GM18951 (cell line): ENCODE measurements at regions not wholly inside any gene's neighbourhood (a gene's known extent, or its start where the extent isn't known, plus 50 kb on each side); places are given as distances from the start of the nearest gene placed in this dataset.

Experiments used
- POLR2A ChIP-seq: IDR thresholded peaks from 4 replicates; pipeline ENCODE4 v1.6.1; 2011; ENCODE audit warnings: mild to moderate bottlenecking; ENCODE audit not compliant: insufficient read length, insufficient read depth; ENCODE audit errors: extremely low read depth
- in situ Hi-C: fragments of 300-500 bp; cut with MboI; formaldehyde crosslinking; loops from one replicate; pipeline ENCODE4 v1.12.0; 2022; ENCODE audit warnings: low sequenced_read_pairs, mixed read lengths, inconsistent platforms; ENCODE audit not compliant: unreplicated experiment

GRCh38 chr11:128310676-128311445 is 276.5 kb downstream of the ETS1 start:
- in situ Hi-C loops: no loop called here
- TF ChIP-seq POLR2A: no peak

DNA sequence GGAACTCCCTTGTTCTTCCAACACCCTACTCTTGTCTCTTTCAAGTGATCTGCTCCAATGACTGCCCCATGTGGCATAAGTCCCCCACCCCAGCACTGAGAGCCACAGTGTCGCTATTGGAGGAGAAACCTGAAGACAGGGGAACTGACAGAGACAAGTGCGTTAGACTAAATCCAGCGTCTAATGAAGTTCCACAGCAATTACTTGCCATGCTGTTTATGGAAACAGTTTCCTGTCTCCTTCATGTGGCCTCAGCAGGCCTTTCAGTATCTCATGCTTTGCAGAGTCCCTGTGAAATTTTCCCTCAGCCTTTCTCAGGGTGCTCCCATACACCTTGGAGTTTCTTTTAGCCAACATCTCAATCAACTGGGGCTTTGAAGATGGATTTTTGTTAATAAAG is 277.4 kb downstream of the ETS1 start:
- in situ Hi-C loops: no loop called here
- no peak for TF ChIP-seq POLR2A

GRCh38 chr11:128308794-128309193 is 278.6 kb downstream of the ETS1 start:
- TF ChIP-seq POLR2A: no peak
- in situ Hi-C loops: no loop called here

DNA sequence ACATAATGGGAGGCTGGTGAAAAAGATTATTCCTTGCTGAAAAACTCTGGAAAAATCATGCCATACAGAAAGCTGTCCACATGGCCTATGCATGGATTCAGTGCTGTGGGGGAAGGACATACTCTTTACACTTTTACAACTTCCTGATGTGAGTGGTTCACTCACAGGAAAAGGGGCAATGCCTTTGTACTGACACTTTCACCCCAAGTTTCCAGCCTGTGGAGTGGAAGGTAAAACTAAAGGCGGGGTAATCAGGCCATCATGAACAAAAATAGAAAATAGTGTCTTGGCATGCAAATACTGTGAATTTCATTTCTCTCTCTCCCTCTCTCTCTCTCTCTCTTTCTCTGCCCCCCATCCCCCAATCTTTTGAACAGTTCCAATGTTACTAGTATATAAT is 281.8 kb downstream of the ETS1 start:
- no peak for TF ChIP-seq POLR2A
- in situ Hi-C loops: no loop called here

DNA sequence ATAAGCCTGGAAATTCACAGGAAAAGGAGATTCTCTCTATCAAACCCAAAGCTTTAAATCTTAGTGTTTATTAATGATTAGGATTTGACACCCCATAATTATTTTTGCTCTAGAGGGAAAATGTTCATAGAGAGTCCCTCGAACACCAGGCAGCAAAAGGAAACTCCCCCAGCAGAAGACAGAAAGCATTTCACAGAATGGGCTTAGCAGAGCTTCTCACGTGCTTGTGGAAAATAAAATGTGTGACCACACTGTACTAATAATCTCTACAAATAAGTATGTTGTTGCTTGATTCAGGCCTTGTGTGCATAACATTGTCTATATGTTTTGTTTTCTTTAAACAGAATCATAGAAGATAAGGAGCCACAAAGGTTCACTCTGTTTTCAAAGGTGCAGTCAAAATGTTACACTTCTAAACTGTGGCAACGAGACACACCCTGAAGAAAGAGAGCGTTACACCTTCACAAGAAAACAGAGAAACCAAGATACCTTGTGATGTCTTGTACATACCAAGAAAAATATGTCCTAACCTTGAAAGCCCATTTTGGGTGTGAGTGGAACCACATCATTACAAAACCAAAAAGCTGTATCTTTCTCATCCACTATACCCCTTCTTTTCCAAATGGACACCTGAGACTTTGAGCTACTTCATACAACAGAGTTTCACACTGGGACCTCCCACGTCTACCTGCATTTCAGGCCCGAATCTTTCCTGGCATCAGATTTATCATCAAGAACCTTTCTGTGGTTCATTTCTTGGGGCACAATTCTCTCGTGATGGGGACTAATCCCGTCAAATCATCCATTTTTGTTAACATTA is 282.5 kb downstream of the ETS1 start:
- in situ Hi-C loops: no loop called here
- no peak for TF ChIP-seq POLR2A

DNA sequence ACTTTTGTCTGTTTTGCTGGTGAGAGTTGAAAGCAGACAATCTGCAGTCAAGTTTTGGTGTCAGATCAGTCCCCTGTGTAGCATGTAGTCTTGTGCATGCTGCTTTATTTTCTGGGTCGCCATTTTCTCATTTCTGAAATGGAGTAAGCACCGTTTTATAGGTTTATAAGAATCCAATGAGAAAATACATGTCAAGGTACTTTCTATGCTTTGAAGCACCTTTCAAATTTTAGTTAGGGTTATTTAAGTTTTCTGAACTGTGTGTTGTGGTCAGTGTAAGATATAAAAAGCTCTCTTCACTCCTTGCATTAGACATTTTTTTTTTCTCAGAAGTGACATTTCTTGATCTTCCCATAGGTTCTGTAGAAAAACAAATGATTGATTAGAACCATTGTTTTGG is 283.2 kb downstream of the ETS1 start:
- no peak for TF ChIP-seq POLR2A
- in situ Hi-C loops: no loop called here

DNA sequence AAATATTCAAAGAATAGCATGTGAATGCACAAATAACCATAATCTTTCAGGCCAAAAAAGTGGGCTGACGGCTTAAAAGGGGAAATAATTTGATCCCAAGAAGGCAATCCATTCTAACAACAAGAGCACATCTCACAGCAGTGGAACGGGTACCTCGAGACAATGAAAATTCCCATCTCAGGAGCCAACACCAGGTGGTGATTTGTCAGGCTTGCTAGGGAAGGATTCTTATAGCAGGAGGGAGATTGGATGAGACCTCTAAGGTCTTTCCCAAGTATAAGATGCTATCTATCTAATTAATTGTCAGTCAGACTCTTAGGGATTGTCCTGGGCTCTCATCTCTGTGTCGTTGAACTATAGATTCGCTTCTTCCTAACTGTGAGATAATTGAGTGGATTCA is 284.0 kb downstream of the ETS1 start:
- in situ Hi-C loops: no loop called here
- no peak for TF ChIP-seq POLR2A

- in situ Hi-C loops: no loop called here
- no peak for TF ChIP-seq POLR2A
These were observed 284.8 kb downstream of the ETS1 start for GRCh38 chr11:128302425-128303186.

DNA sequence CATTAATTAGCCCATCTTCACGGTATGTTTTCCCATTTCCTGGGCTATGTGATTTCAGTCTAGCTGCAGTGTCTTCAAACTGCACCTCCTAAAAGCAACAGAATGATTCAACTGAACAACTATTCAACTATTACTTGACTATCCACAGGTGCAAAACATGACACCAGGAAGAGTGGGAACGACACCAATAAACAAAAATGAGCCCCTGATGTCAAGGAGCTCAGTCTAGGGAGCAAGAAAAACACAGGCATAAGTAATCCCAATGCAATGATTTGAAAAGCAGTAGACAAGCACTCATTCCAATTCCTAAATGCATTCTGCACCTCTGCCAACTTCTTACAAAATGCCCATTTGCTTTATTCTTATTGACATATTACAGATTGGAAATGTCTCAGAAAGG is 285.6 kb downstream of the ETS1 start:
- TF ChIP-seq POLR2A: no peak
- in situ Hi-C loops: no loop called here

GRCh38 chr11:128300785-128301184 is 286.6 kb downstream of the ETS1 start:
- TF ChIP-seq POLR2A: no peak
- in situ Hi-C loops: no loop called here

- in situ Hi-C loops: loop anchor here (10.0 to 25.0 kb wide), 2 partner anchors 336 to 538 kb away; no protein-coding TSS in a partner anchor
- no peak for TF ChIP-seq POLR2A
These were observed 288.1 kb downstream of the ETS1 start for GRCh38 chr11:128299132-128299726.

- no peak for TF ChIP-seq POLR2A
- in situ Hi-C loops: loop anchor here (10.0 to 25.0 kb wide), 2 partner anchors 337 to 539 kb away; no protein-coding TSS in a partner anchor
These were observed 289.1 kb downstream of the ETS1 start for GRCh38 chr11:128298271-128298670.

GRCh38 chr11:128297805-128298204 is 289.6 kb downstream of the ETS1 start:
- in situ Hi-C loops: loop anchor here (10.0 to 25.0 kb wide), 2 partner anchors 337 to 539 kb away; no protein-coding TSS in a partner anchor
- no peak for TF ChIP-seq POLR2A
